PC-9 (cell line): ENCODE measurements at regions not wholly inside any gene's neighbourhood (a gene's known extent, or its start where the extent isn't known, plus 50 kb on each side); places are given as distances from the start of the nearest gene placed in this dataset.

Source experiments
- EZH2 ChIP-seq: fragments of 200-600 bp; sonication (generic); IDR thresholded peaks from 2 replicates; pipeline ENCODE4 v1.8.0; 2017; ENCODE audit warnings: antibody characterized with exemption, low read depth
- TF ChIP-seq, protein P1 (sequence below): fragments of 200-600 bp; sonication (generic); conservative IDR thresholded peaks from 2 replicates; pipeline ENCODE4 v1.6.1; 2017; ENCODE audit warnings: mixed run types, antibody characterized with exemption, mild to moderate bottlenecking, moderate library complexity

DNA sequence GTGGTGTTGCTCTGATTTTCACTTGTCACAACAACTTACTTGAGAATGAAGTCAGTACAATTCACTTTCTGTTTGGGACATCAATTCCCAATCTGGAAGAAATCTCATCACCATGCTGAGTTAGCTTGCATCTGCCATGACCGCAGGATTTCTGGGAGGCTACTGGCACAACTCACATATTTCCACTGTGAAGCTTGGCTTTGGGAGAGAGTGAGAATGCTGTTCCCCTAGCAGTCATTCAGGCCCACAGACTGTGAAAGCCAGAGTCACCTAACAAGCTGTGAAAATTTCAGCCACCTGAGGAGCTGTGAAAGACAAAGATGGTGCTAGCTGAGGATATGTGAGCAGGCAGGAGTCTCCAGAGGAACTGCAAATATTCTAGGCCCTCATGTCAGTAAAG lies 365.2 kb upstream of the TUSC1 start:
- TF ChIP-seq, protein P1, sequence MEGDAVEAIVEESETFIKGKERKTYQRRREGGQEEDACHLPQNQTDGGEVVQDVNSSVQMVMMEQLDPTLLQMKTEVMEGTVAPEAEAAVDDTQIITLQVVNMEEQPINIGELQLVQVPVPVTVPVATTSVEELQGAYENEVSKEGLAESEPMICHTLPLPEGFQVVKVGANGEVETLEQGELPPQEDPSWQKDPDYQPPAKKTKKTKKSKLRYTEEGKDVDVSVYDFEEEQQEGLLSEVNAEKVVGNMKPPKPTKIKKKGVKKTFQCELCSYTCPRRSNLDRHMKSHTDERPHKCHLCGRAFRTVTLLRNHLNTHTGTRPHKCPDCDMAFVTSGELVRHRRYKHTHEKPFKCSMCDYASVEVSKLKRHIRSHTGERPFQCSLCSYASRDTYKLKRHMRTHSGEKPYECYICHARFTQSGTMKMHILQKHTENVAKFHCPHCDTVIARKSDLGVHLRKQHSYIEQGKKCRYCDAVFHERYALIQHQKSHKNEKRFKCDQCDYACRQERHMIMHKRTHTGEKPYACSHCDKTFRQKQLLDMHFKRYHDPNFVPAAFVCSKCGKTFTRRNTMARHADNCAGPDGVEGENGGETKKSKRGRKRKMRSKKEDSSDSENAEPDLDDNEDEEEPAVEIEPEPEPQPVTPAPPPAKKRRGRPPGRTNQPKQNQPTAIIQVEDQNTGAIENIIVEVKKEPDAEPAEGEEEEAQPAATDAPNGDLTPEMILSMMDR: no peak
- TF ChIP-seq EZH2: no peak
